ENCODE measurements at regions not wholly inside any gene's neighbourhood (a gene's known extent, or its start where the extent isn't known, plus 50 kb on each side); places are given as distances from the start of the nearest gene placed in this dataset.

GRCh38 chr14:98288825-98289224, 983.2 kb downstream of the BCL11B start:
- DNase-seq = no peak

DNA sequence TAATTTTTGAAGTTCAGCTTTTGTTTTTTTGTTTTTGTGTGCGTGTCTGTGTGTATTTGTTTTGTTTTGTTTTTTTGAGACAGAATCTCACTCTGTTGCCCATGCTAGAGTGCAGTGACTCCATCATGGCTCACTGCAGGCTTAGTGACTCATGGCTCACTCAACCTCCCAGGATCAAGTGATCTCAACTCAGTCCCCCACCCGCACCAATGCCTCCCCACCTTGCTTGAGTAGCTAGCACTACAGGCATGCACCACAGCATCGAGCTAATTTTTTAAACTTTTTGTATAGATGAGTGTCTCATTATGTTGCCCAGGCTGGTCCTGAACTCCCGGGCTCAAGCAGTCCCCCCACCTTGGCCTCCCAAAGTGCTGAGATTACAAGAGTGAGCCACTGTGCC, 981.4 kb downstream of the BCL11B start:
- DNase-seq = peak; percentile 40

DNA sequence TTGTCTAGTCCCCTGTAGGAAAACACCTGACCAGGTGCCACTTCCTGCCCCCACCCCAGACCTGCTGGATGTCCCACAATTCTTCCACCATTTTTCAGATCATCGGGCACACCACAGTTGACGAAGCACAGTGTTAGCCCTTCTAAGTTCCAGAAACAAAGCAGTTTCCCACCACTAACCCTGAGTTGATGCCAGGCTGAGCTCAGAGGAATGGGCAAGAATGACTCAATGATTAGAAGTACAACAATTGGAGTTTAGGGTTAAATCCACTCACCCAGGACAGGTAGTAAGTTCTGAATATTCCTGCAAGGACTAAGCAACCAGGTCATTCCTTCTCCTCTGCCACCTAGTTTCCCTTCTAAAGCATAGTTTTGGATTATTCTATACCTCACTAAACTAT, 979.8 kb downstream of the BCL11B start:
- no peak for DNase-seq

- no peak for DNase-seq
These were observed 978.4 kb downstream of the BCL11B start for GRCh38 chr14:98293576-98293975.

- DNase-seq = no peak
These were observed 975.1 kb downstream of the BCL11B start for GRCh38 chr14:98296895-98297294.

GRCh38 chr14:98297567-98297966, 974.4 kb downstream of the BCL11B start:
- DNase-seq = no peak

DNA sequence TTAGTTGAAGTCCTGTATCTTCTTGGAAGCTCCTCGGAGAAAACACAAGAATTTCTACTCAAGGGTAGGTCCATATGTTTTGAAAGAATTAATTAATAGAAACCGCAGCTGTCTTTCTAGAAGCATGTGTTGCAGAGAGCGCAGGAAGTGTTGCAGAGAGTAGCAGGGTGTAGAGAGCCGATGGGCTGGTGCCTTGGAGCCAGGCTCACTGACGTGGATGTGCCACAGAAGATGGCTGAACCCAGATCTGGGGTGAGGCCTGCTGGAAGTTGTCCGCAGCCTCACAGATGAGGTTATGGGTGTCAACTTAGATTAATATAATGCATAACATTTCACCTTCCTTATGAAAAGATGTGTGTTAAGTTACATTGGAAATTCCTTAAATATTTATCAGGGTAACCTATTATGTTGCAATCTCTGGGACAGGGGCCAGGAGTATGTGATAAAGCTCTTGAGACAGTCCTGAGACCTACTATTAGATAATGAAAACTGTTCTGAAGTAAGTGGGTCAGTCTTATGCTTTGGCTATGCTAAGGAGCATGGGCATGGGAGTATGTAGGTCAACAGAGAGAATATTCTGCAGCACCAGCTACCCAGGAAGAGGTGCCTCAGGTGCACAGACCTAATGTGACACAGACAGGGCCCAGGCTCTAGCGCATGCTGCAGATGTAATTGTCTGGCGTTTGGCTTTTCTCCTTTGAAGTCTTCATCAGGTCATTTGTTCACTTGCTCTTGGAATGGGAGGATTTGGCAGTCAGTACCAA, 973.3 kb downstream of the BCL11B start:
- DNase-seq = no peak

DNA sequence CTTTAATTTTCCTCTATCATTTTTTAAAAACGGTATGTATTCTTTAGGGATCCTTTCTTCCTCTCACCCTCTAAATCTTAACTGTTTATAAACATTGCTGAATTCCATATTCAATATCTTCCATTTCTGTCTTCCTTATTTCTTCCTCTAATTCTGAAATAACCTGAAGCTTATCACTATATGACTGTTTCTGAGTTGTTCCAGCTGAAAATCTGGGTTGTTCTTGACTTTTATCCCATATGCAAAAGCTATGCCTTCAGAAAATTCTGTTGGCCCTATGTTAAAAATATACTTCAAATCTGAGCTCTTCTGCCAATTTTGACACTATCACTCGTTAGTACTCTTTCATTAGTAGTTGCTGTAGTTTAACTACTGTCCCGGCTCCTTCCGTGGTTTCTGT, 970.3 kb downstream of the BCL11B start:
- DNase-seq = no peak

- DNase-seq = no peak
These were observed 967.4 kb downstream of the BCL11B start for GRCh38 chr14:98304574-98304973.

GRCh38 chr14:98309591-98309990, 962.4 kb downstream of the BCL11B start:
- no peak for DNase-seq

GRCh38 chr14:98312006-98312405, 960.0 kb downstream of the BCL11B start:
- DNase-seq = no peak

GRCh38 chr14:98321841-98322240, 950.2 kb downstream of the BCL11B start:
- no peak for DNase-seq

DNA sequence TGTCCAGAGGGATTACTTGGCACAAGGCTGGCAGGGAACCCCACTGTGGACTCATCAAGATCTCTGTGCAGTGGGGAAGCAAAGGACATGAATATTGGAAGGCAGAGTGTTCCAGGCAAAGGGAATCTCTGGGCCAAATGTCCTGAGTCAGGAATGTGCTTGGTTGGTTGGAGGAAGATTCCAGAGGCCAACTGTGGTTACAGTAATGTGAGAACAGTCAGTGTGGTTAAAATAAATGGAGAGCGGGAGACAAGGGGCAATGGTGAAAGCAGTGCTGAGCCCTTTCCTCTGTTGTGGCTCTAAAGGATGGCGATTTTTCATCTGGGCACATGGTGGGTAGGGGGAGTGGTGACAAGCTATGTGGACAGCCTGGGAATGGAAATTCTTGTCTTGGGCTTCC, 948.2 kb downstream of the BCL11B start:
- DNase-seq = no peak

GRCh38 chr14:98325761-98326160, 946.2 kb downstream of the BCL11B start:
- DNase-seq = no peak

- no peak for DNase-seq
These were observed 943.5 kb downstream of the BCL11B start for GRCh38 chr14:98328496-98328895.

DNA sequence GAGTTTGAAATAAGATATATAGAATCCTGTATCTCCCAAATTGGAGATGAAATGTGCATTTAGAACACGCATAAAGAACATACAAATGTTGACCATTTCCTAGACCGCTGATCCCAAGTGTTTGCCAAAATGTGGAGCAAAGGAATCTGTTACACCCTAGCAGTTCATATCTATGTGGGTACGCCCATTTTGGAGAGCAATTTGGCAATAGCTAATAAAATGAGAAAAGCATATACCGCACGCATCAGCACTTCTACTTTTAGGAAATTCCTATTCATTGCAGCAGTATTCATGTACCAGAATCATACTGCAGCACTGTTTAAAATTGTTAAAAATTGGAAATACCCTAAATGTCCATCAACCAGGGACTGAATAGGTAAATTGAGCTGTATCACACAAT, 937.8 kb downstream of the BCL11B start:
- no peak for DNase-seq

DNA sequence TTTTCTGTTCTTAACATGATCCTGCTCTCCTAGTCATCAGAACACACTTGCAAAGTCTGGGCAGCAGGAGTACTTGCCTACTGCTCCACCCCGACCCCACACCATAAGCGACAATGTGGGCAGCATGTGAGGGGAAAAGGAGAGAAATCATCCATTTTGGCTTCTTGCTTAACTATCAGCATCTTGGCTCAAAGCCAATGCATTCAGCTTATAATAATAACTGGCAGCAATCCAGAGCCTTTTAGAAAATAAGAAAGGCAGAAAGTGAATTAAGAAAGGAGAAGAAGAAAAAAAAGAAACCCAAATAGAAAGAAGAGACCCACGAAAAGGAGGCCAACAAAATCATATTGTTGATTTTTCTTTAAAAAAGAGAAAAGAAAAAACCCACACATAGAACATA, 930.8 kb downstream of the BCL11B start:
- DNase-seq = no peak

GRCh38 chr14:98345161-98345560, 926.8 kb downstream of the BCL11B start:
- no peak for DNase-seq

DNA sequence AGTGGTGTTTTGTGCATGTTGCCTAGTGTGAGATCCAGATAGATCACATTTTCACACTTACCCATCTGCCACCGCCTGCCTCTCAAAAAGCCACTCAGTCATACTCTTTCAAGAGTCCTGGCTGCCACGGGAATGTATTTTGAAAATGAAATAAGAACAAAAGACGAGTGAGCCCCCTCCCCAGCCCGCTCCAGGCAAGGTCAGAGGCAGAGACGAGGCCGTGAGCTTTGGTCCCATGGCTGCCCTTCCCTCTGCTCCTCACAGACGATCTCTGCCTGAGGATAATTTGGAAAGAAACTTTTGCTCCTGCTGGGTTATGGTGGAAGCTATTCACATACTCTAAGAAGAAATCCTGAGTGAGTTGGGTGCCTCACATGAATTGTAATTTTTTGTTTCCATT, 924.3 kb downstream of the BCL11B start:
- no peak for DNase-seq

DNA sequence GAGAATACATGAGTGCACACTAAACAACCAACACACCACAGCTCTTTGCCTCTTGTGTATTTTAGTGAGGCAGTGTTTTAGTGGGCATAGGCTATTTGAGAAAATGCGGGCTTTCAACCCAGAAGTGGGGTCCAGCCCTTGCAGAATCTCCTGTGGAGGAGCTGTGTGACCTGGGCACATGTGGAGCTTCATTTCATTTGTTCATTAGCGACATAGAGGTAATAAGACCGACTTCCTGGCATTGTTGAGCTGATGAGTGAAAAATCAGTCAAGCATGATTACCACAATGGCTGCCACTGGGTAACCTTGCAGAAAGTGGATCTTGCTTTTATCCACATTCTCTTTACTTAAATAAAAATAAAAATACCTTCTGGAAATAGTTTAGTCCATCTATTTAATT, 923.5 kb downstream of the BCL11B start:
- DNase-seq = no peak

DNA sequence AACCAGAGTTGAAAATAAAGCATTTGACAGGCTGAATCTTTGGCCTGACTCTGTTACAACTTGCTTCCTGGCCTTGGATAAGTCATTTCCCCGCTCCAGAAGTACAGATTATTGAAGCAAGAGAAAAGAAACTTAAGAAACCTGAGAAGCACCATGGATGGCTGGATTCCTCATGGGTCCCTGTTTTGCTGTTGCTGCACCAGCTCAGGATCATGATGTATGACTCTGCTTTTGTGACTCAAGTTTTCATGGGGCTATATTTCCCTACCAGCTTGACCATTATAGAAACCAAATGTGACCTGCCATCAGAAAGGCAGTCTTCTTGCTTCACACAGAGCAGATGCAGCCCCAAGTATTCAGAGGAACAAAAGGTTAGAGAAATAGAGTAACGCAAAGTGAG, 921.8 kb downstream of the BCL11B start:
- DNase-seq = no peak

- DNase-seq = no peak
These were observed 907.0 kb downstream of the BCL11B start for GRCh38 chr14:98364961-98365360.

- no peak for DNase-seq
These were observed 905.6 kb downstream of the BCL11B start for GRCh38 chr14:98366429-98366828.

GRCh38 chr14:98368221-98368620, 903.8 kb downstream of the BCL11B start:
- DNase-seq = no peak

- no peak for DNase-seq
These were observed 903.1 kb downstream of the BCL11B start for GRCh38 chr14:98368916-98369315.
